ENCODE measurements at regions not wholly inside any gene's neighbourhood (a gene's known extent, or its start where the extent isn't known, plus 50 kb on each side); places are given as distances from the start of the nearest gene placed in this dataset.
"Not testable (repeated sequence)": the region's sequence is repeated elsewhere in the genome, so short reads cannot be mapped to it uniquely, and the experiment has no call there.

DNA sequence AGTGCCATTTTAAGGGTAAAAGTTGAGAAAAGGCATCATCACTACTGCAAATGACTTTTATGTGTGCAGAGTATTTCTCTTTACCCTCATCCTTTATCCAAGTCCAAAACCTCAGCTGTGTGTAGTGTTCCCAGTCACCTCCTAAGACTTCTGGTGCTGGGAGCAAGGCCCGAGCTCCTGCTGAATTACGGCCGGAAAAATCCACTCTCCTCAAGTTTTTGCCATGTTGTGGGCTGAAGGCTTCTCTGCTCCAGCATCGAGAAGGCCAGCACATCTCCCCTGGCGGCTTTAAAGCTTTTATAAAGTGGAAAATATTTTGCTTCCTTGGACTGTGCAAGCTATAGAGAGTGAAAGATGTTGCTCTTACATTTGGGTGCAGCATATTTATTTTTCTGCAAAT lies 153.2 kb upstream of the THBS2 start:
- no peak for ATAC-seq
- intact Hi-C loops (cut with DNase I, micrococcal nuclease), result no loop called here
- CTCF ChIA-PET, result no interaction called here

GRCh38 chr6:169406034-169406433 lies 152.4 kb upstream of the THBS2 start:
- ATAC-seq (no peak), DNase-seq (no peak)
- ChIA-PET POLR2A (no interaction called here), CTCF (no interaction called here)
- intact Hi-C loops (cut with DNase I, micrococcal nuclease), result no loop called here
- H3K27ac Mint-ChIP-seq, result no peak overlapping the region
- H3K9me3 Mint-ChIP-seq (ENCODE audit: low read depth), result no peaks in the 10 kb centered on the region
- H3K4me1 Mint-ChIP-seq, result no peaks in the 10 kb centered on the region
- no peaks in the 10 kb centered on the region for H3K36me3 Mint-ChIP-seq (ENCODE audit: low read depth)
- H3K27me3 Mint-ChIP-seq, result peaks cover 13% of the 10 kb centered on the region
- no peak overlapping the region for H3K4me3 Mint-ChIP-seq

More for the DNA sequence above, 153.2 kb upstream of the THBS2 start:
- H3K9me3 Mint-ChIP-seq (ENCODE audit: low read depth), result no peaks in the 10 kb centered on the region
- POLR2A ChIA-PET, result no interaction called here
- peaks cover 13% of the 10 kb centered on the region for H3K27me3 Mint-ChIP-seq
- no peak overlapping the region for H3K4me3 Mint-ChIP-seq
- no peaks in the 10 kb centered on the region for H3K4me1 Mint-ChIP-seq
- no peaks in the 10 kb centered on the region for H3K36me3 Mint-ChIP-seq (ENCODE audit: low read depth)
- no peak overlapping the region for H3K27ac Mint-ChIP-seq
- no peak for DNase-seq

GRCh38 chr6:169404828-169405227 lies 151.2 kb upstream of the THBS2 start:
- Mint-ChIP-seq H3K27me3 (peaks cover 12% of the 10 kb centered on the region), H3K36me3 (ENCODE audit: low read depth) (no peaks in the 10 kb centered on the region), H3K9me3 (ENCODE audit: low read depth) (no peaks in the 10 kb centered on the region), H3K27ac (no peak overlapping the region), H3K4me1 (no peaks in the 10 kb centered on the region), H3K4me3 (no peak overlapping the region)
- intact Hi-C loops (cut with DNase I, micrococcal nuclease), result no loop called here
- DNase-seq, result no peak
- ChIA-PET CTCF (interaction anchor here (1.6 kb wide), 1 partner anchor 13 kb away, joined by 3 read pairs; no protein-coding TSS in a partner anchor), POLR2A (no interaction called here)
- ATAC-seq, result no peak

DNA sequence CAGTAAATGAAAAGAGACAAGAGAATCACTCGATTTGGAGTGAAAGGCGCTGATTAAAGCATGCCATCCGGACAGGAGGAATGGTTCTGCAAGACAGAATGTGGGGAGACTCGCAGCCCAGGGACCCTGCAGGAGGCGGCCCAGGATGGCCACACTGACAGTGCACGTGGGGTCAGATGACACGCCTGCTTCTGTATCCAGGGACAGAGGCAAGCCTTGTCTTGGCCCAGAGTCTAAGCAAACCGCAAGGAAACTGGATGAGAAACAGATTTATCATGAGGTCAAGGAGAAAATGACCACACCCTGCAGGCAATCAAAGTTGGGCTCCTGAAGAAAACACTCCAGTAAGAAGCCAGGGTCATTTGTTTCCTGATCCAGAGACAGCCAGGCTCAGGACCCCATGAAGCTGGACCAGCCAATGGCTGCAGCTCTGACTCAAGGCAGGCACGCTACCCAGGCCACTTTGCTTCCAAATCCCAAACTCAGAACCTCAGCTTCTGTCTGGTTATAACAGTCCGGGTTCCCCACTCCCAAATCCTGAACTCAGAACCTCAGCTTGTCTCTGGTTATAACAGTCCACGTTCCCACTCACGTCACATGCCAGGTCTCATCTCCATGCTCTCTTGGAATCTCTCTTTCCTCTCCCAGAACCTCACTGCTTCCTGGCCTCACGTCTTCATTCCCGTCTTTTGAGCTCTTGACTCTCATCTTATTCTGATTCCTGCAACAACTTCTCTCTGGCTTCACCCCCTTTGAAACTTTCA lies 144.9 kb upstream of the THBS2 start:
- no peak for ATAC-seq
- DNase-seq, result no peak
- no peaks in the 10 kb centered on the region for H3K9me3 Mint-ChIP-seq (ENCODE audit: low read depth)
- intact Hi-C loops (cut with DNase I, micrococcal nuclease), result no loop called here
- CTCF ChIA-PET, result no interaction called here
- H3K27ac Mint-ChIP-seq, result no peak overlapping the region
- POLR2A ChIA-PET, result no interaction called here
- no peaks in the 10 kb centered on the region for H3K4me1 Mint-ChIP-seq
- H3K36me3 Mint-ChIP-seq (ENCODE audit: low read depth), result no peaks in the 10 kb centered on the region
- H3K4me3 Mint-ChIP-seq, result no peak overlapping the region
- peaks cover 4% of the 10 kb centered on the region for H3K27me3 Mint-ChIP-seq

DNA sequence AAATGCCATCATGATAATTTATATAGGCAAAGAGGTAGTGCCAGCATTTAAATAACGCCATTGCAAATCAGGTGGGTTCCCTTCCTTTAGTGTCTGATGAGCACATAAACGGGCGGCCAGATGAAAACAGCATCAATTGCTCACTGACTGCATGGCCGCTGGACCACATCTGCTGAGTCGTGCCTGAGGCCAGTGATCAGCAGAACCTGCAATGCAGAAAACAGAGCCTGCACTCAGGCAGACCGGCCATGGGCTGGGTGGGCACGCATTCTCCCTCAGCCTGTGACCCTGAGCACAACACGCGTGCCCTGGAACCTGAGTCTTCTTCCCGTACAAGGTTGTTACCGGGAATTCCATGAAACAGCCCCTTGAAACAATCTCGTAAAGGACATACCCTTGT lies 144.0 kb upstream of the THBS2 start:
- no peak overlapping the region for H3K4me3 Mint-ChIP-seq
- intact Hi-C loops (cut with DNase I, micrococcal nuclease), result no loop called here
- H3K4me1 Mint-ChIP-seq, result no peaks in the 10 kb centered on the region
- no peak for DNase-seq
- no peaks in the 10 kb centered on the region for H3K9me3 Mint-ChIP-seq (ENCODE audit: low read depth)
- POLR2A ChIA-PET, result no interaction called here
- ATAC-seq, result no peak
- no peaks in the 10 kb centered on the region for H3K27me3 Mint-ChIP-seq
- H3K27ac Mint-ChIP-seq, result no peak overlapping the region
- CTCF ChIA-PET, result no interaction called here
- H3K36me3 Mint-ChIP-seq (ENCODE audit: low read depth), result no peaks in the 10 kb centered on the region

- no peak for DNase-seq
Measured at GRCh38 chr6:169396554-169397163, 143.0 kb upstream of the THBS2 start.

DNA sequence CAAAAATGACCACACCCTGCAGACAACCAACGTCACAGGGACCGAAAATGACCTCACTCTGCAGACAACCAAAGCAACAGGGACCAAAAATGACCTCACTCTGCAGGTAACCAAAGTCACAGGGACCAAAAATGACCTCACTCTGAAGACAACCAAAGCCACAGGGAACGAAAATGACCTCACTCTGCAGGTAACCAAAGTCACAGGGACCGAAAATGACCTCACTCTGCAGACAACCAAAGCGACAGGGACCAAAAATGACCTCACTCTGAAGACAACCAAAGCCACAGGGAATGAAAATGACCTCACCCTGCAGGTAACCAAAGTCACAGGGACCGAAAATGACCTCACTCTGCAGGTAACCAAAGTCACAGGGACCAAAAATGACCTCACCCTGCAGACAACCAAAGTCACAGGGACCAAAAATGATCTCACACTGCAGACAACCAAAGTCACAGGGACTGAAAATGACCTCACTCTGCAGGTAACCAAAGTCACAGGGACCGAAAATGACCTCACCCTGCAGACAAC lies 142.4 kb upstream of the THBS2 start:
- ATAC-seq; CTCF ChIA-PET; DNase-seq; H3K4me1 Mint-ChIP-seq; H3K27ac Mint-ChIP-seq; H3K36me3 Mint-ChIP-seq (ENCODE audit: low read depth); H3K9me3 Mint-ChIP-seq (ENCODE audit: low read depth); intact Hi-C loops (cut with DNase I, micrococcal nuclease); POLR2A ChIA-PET; H3K4me3 Mint-ChIP-seq; H3K27me3 Mint-ChIP-seq: not testable (repeated sequence)

More at GRCh38 chr6:169396554-169397163, 143.0 kb upstream of the THBS2 start:
- intact Hi-C loops (cut with DNase I, micrococcal nuclease), result no loop called here
- no peaks in the 10 kb centered on the region for H3K27me3 Mint-ChIP-seq
- ATAC-seq, result no peak
- no peaks in the 10 kb centered on the region for H3K9me3 Mint-ChIP-seq (ENCODE audit: low read depth)
- H3K4me1 Mint-ChIP-seq, result no peaks in the 10 kb centered on the region
- no peak overlapping the region for H3K27ac Mint-ChIP-seq
- H3K4me3 Mint-ChIP-seq, result no peak overlapping the region
- H3K36me3 Mint-ChIP-seq (ENCODE audit: low read depth), result no peaks in the 10 kb centered on the region
- ChIA-PET POLR2A (no interaction called here), CTCF (no interaction called here)

DNA sequence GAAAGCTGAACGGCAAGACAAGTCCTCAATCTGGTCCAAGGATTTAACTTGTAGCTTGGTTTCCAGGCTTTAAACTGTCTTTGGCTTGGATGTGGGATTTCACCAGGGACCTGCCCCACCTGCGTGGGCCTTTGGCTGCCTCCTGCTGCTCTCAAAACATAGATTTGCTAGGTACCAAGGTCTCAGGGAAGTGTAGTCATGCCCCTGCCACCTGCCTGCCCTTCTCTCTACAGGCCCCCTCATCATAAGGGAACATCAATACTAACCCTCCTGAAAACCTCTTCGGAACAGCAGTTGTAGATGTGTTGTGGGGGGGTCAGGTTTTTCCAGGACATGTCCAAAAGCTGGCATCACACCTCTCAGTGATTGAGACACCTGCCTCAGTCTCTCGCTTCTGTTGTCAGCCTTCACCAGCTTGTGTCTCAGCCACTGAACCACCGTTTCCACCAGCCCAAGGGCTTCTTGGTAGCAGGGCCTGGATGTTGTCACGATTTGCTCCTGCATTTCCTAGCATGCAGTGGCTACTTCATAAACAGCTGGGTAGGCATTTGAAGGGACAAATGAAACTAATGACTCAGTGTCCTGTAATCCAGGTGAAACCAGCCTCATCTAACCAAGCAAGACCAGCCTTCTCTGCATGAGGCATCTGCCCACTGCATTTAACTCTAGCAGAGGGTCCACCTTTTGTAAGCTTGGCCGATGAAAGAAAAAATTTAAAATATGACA lies 141.6 kb upstream of the THBS2 start:
- Mint-ChIP-seq H3K9me3 (ENCODE audit: low read depth) (no peaks in the 10 kb centered on the region), H3K36me3 (ENCODE audit: low read depth) (no peaks in the 10 kb centered on the region), H3K4me1 (no peaks in the 10 kb centered on the region), H3K27ac (no peak overlapping the region), H3K4me3 (no peak overlapping the region), H3K27me3 (no peaks in the 10 kb centered on the region)
- CTCF ChIA-PET, result no interaction called here
- POLR2A ChIA-PET, result no interaction called here
- no peak for DNase-seq
- ATAC-seq, result no peak
- intact Hi-C loops (cut with DNase I, micrococcal nuclease), result no loop called here

DNA sequence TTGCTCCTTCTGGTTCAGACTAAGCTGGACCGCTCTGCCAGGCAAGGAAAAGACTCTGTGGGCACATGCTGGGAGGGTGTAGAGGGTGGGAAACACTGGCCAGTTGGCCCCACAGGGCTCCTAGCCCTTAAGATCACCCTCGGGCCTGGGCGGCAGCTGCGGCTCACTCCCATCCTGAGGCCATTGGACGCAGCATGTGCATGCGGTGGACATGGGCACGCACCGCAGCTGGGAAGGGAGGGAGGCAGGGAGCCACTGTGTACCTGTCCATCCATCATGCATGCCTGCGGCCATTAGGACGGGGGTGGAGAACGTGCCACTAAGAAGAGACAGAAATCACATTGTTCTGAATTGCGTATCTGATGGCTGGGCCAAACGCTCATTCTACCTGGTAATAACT lies 140.1 kb upstream of the THBS2 start:
- H3K27ac Mint-ChIP-seq, result no peak overlapping the region
- ATAC-seq, result no peak
- no peaks in the 10 kb centered on the region for H3K36me3 Mint-ChIP-seq (ENCODE audit: low read depth)
- no peaks in the 10 kb centered on the region for H3K4me1 Mint-ChIP-seq
- POLR2A ChIA-PET, result no interaction called here
- CTCF ChIA-PET, result no interaction called here
- H3K9me3 Mint-ChIP-seq (ENCODE audit: low read depth), result peaks cover 2% of the 10 kb centered on the region
- H3K27me3 Mint-ChIP-seq, result peaks cover 2% of the 10 kb centered on the region
- intact Hi-C loops (cut with DNase I, micrococcal nuclease), result no loop called here
- H3K4me3 Mint-ChIP-seq, result no peak overlapping the region
- no peak for DNase-seq

GRCh38 chr6:169391473-169392071 lies 137.9 kb upstream of the THBS2 start:
- Mint-ChIP-seq H3K9me3 (ENCODE audit: low read depth) (peaks cover 2% of the 10 kb centered on the region), H3K4me1 (no peaks in the 10 kb centered on the region), H3K4me3 (no peak overlapping the region), H3K27me3 (peaks cover 4% of the 10 kb centered on the region), H3K27ac (no peak overlapping the region), H3K36me3 (ENCODE audit: low read depth) (no peaks in the 10 kb centered on the region)
- POLR2A ChIA-PET, result no interaction called here
- DNase-seq (no peak), ATAC-seq (no peak)
- intact Hi-C loops (cut with DNase I, micrococcal nuclease), result no loop called here
- CTCF ChIA-PET, result interaction anchor here (1.1 kb wide), 1 partner anchor 12 kb away, joined by 3 read pairs; no protein-coding TSS in a partner anchor

- Mint-ChIP-seq H3K4me1 (no peaks in the 10 kb centered on the region), H3K27me3 (peaks cover 4% of the 10 kb centered on the region), H3K9me3 (ENCODE audit: low read depth) (peaks cover 8% of the 10 kb centered on the region), H3K4me3 (no peak overlapping the region), H3K36me3 (ENCODE audit: low read depth) (no peaks in the 10 kb centered on the region), H3K27ac (no peak overlapping the region)
- ChIA-PET POLR2A (no interaction called here), CTCF (no interaction called here)
- intact Hi-C loops (cut with DNase I, micrococcal nuclease), result no loop called here
- ATAC-seq (no peak), DNase-seq (no peak)
Measured at GRCh38 chr6:169388395-169389166, 134.9 kb upstream of the THBS2 start.
